ENCODE measurements at regions not wholly inside any gene's neighbourhood (a gene's known extent, or its start where the extent isn't known, plus 50 kb on each side); places are given as distances from the start of the nearest gene placed in this dataset.

DNA sequence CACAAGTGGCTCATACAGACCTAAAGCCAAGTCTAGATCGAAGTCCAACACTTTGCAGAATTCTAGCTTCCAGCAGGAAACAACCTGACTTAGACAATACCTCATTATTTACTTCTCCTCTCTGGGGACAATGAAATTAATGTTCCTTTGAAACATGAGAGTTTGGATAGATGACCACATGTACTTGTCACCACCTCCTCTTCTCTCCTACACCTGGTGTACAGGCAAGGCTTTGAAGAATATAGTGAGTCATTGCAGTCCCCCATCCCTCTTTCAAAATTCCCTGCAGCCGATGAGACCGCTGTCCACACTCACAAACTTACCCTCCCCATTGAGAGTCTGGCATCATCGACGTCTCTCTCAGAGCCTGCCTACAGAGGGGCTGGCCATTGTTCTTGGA, 189.0 kb upstream of the HES1 start:
- Histone ChIP-seq H3K4me3 (ENCODE audit: low read depth, low read length) (no peak overlapping the region), H3K9me3 (ENCODE audit: control insufficient read depth, insufficient read depth, low read depth, low read length) (no peaks in the 10 kb centered on the region), H3K4me1 (ENCODE audit: control insufficient read depth, insufficient read depth, low read length) (no peaks in the 10 kb centered on the region), H3K36me3 (ENCODE audit: control insufficient read depth in 2 of 2, insufficient read depth in 1 of 2, low read length in 2 of 2) (no peaks in the 10 kb centered on the region), H3K27ac (ENCODE audit: extremely low read depth, low read depth, low read length) (no peak overlapping the region)
- TF ChIP-seq ZNF114 (tag by site-specific recombination; IDR thresholded peaks at IDR 0.05) (no peak), ZNF366 (tag by site-specific recombination; conservative IDR thresholded peaks at IDR 0.05) (0 out of 2 replicates have a peak, but pooled peaks have one; percentile 40), ZNF174 (tag by site-specific recombination; IDR thresholded peaks at IDR 0.05) (no peak), SP7 (tag by site-specific recombination; IDR thresholded peaks at IDR 0.05) (0 out of 2 replicates have a peak, but pooled peaks have one; percentile 32), ZNF529 (tag by site-specific recombination; IDR thresholded peaks at IDR 0.05; ENCODE audit: insufficient replicate concordance) (no peak), ZBTB49 (tag by site-specific recombination; IDR thresholded peaks at IDR 0.05; ENCODE audit: low read depth) (no peak), TSHZ1 (tag by site-specific recombination; IDR thresholded peaks at IDR 0.05; ENCODE audit: borderline replicate concordance) (peak; percentile 80), ZSCAN16 (tag by site-specific recombination; IDR thresholded peaks at IDR 0.05) (no peak), ZFHX2 (tag by site-specific recombination; conservative IDR thresholded peaks at IDR 0.05) (peak; percentile 32), ATF2 (tag by site-specific recombination; IDR thresholded peaks at IDR 0.05; ENCODE audit: low read depth) (peak; percentile 16; the same call in 1 of the 2 replicates), ZNF560 (tag by site-specific recombination; IDR thresholded peaks at IDR 0.05; ENCODE audit: borderline replicate concordance) (no peak), ZNF621 (tag by site-specific recombination; IDR thresholded peaks at IDR 0.05) (no peak)
- ChIA-PET POLR2A (no interaction called here), CTCF (interaction anchor here (1.5 kb wide), 1 partner anchor 11 kb away, joined by 3 read pairs; no protein-coding TSS in a partner anchor)

- CTCF ChIA-PET = interaction anchor here (0.7 to 1.5 kb wide), 2 partner anchors 10 to 19 kb away, joined by 3 read pairs; no protein-coding TSS in a partner anchor
- Histone ChIP-seq H3K9me3 (ENCODE audit: control insufficient read depth, insufficient read depth, low read depth, low read length) (no peaks in the 10 kb centered on the region), H3K4me3 (ENCODE audit: low read depth, low read length) (no peak overlapping the region), H3K27ac (ENCODE audit: extremely low read depth, low read depth, low read length) (no peak overlapping the region), H3K4me1 (ENCODE audit: control insufficient read depth, insufficient read depth, low read length) (no peaks in the 10 kb centered on the region), H3K36me3 (ENCODE audit: control insufficient read depth in 2 of 2, insufficient read depth in 1 of 2, low read length in 2 of 2) (no peaks in the 10 kb centered on the region)
- POLR2A ChIA-PET = interaction anchor here (0.7 kb wide), 1 partner anchor 1114 kb away, joined by 8 read pairs; no protein-coding TSS in a partner anchor
- no peak for TF ChIP-seq ZNF37A (tag by site-specific recombination; IDR thresholded peaks at IDR 0.05)
- TF ChIP-seq ZNF24 (tag by site-specific recombination; IDR thresholded peaks at IDR 0.05) = no peak
- no peak for TF ChIP-seq HOXD13 (CRISPR knock-in tag; IDR thresholded peaks at IDR 0.05; ENCODE audit: borderline replicate concordance)
- no peak for TF ChIP-seq ZNF621 (tag by site-specific recombination; IDR thresholded peaks at IDR 0.05)
- TF ChIP-seq ZNF391 (tag by site-specific recombination; IDR thresholded peaks at IDR 0.05; ENCODE audit: borderline replicate concordance, low read depth) = no peak
- no peak for TF ChIP-seq ZNF670 (tag by site-specific recombination; IDR thresholded peaks at IDR 0.05; ENCODE audit: low read depth)
- no peak for TF ChIP-seq ZNF266 (tag by site-specific recombination; IDR thresholded peaks at IDR 0.05; ENCODE audit: low read depth)
- no peak for TF ChIP-seq ZBTB6 (tag by site-specific recombination; IDR thresholded peaks at IDR 0.05)
- no peak for TF ChIP-seq ZEB2 (tag by site-specific recombination; IDR thresholded peaks at IDR 0.05)
- TF ChIP-seq SP7 (tag by site-specific recombination; IDR thresholded peaks at IDR 0.05) = no peak
These were observed 188.4 kb upstream of the HES1 start for GRCh38 chr3:193947596-193947995.

Data from HEK293 (cell line).